Stomach (tissue), 4 donors: ENCODE measurements at regions not wholly inside any gene's neighbourhood (a gene's known extent, or its start where the extent isn't known, plus 50 kb on each side); places are given as distances from the start of the nearest gene placed in this dataset.

Experiments used
- EP300 ChIP-seq: sonication (generic); formaldehyde crosslinking; IDR thresholded peaks from one replicate; pipeline ENCODE4 v1.6.1; 2017; ENCODE audit warnings: antibody characterized with exemption
- POLR2A ChIP-seq, 4 donors: fragments of 450-650 bp; IDR thresholded peaks; one replicate each; pipeline ENCODE4 v1.6.1; 2016; ENCODE audit warnings: antibody characterized with exemption in 4 of 4, control low read depth in 2 of 4, mild to moderate bottlenecking in 1 of 4, moderate library complexity in 1 of 4
- TF ChIP-seq, protein P1 (sequence below), 7 experiments: fragments of 450-650 bp in 4 of 7; fragments of 200-600 bp in 3 of 7; sonication (generic) in 3 of 7; IDR thresholded peaks; one replicate each; pipeline ENCODE4 v1.5.1; 2016 to 2019; ENCODE audit warnings: antibody characterized with exemption in 7 of 7, control low read depth in 2 of 7, mild to moderate bottlenecking in 1 of 7

DNA sequence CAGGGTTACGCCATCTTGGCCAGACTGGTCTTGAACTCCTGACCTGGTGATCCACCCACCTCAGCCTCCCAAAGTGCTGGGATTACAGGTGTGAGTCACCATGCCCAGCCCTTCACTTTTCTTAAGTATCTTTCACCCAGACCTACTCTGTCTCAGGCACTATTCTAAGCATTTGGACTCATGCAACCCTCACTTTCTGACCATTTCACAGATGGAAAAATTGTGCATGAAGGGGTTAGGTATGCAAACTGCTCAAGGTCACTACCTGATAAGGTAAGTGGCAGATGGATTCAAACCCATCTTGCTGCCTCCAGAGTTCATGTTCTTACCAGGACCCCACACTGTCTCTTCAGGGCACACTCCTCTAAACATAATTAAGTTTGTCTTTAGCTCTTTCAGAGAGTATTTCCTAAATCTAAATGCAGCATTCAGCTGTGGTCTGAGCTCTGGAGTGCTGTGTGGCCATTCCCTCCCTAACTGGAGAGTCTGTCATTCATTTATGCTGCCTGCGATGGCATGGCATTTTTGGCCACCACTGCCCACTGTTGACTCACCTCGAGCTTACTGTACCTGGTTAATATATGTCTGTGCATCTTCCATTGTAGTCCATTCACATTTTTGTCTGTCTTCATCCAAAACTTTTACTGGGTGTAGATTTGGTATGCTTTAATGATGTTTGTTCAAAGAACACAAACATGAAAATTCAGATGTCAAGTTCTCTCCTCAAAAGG, 88.4 kb downstream of the CCDC71L start:
- TF ChIP-seq POLR2A (IDR thresholded peaks at IDR 0.05) (no peak), EP300 (no peak)
- TF ChIP-seq, protein P1, sequence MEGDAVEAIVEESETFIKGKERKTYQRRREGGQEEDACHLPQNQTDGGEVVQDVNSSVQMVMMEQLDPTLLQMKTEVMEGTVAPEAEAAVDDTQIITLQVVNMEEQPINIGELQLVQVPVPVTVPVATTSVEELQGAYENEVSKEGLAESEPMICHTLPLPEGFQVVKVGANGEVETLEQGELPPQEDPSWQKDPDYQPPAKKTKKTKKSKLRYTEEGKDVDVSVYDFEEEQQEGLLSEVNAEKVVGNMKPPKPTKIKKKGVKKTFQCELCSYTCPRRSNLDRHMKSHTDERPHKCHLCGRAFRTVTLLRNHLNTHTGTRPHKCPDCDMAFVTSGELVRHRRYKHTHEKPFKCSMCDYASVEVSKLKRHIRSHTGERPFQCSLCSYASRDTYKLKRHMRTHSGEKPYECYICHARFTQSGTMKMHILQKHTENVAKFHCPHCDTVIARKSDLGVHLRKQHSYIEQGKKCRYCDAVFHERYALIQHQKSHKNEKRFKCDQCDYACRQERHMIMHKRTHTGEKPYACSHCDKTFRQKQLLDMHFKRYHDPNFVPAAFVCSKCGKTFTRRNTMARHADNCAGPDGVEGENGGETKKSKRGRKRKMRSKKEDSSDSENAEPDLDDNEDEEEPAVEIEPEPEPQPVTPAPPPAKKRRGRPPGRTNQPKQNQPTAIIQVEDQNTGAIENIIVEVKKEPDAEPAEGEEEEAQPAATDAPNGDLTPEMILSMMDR (IDR thresholded peaks at IDR 0.05): no peak
